ENCODE measurements at regions not wholly inside any gene's neighbourhood (a gene's known extent, or its start where the extent isn't known, plus 50 kb on each side); places are given as distances from the start of the nearest gene placed in this dataset.

DNA sequence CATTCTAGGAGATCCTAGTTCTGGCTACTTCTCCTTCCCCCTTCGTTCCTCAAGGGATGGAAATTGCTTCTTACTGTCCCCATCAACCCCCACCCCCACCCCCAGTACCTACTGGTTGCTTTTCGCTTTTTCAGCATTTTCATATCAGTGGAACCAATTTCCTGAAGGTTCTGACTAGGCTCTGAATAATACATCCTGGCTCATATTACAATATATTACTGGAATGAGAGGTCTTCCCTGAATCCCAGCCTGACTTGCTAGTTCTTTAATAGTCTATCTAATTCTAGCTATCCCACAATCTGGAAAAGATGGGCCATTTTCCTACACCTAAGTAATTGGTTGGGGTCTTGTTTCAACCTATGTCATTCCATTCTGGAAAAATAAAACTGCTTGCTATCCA lies 207.4 kb downstream of the COG6 start:
- Histone ChIP-seq H4K8ac (ENCODE audit: low read depth, low read length) (no peak overlapping the region), H3K27me3 (ENCODE audit: insufficient read depth, low read length) (no peaks in the 10 kb centered on the region), H2BK120ac (ENCODE audit: insufficient read depth, low read length, poor library complexity) (no peak overlapping the region), H2BK12ac (ENCODE audit: low read length) (no peak overlapping the region), H3K27ac (ENCODE audit: low read depth, low read length) (no peak overlapping the region), H3K9ac (ENCODE audit: low read length) (no peak overlapping the region), H3K4me2 (ENCODE audit: low read length) (no peak overlapping the region), H3K9me3 (ENCODE audit: insufficient read depth, low read depth, low read length) (no peaks in the 10 kb centered on the region), H3K23ac (ENCODE audit: low read length) (no peak overlapping the region), H3K4me3 (ENCODE audit: low read depth, low read length) (no peak overlapping the region), H2AK5ac (ENCODE audit: low read length) (no peak overlapping the region), H4K91ac (ENCODE audit: low read depth, low read length) (no peak overlapping the region), H3K36me3 (ENCODE audit: control insufficient read depth in 1 of 2, insufficient read depth in 2 of 2, low read length in 2 of 2) (no peaks in the 10 kb centered on the region), H4K12ac (ENCODE audit: low read depth, low read length) (no peak overlapping the region), H3K18ac (ENCODE audit: low read length) (no peak overlapping the region), H2AFZ (ENCODE audit: insufficient read depth, low read length, poor library complexity) (no peak overlapping the region), H3K4ac (ENCODE audit: low read depth, low read length) (no peak overlapping the region), H2BK5ac (ENCODE audit: low read depth, low read length, poor library complexity) (no peak overlapping the region), H3K79me1 (ENCODE audit: low read length) (no peaks in the 10 kb centered on the region), H3K4me1 (ENCODE audit: control insufficient read depth in 1 of 2, insufficient read depth in 2 of 2, low read length in 2 of 2) (no peaks in the 10 kb centered on the region), H3K79me2 (ENCODE audit: control insufficient read depth, insufficient read depth, low read length, poor library complexity) (no peaks in the 10 kb centered on the region), H3K14ac (ENCODE audit: low read length) (no peak overlapping the region)
- WGBS (ENCODE audit: extremely low coverage, insufficient coverage, insufficient read length): no CpG with 5 or more reads among the region's 2 CpGs
- DNase-seq: no peak

DNA sequence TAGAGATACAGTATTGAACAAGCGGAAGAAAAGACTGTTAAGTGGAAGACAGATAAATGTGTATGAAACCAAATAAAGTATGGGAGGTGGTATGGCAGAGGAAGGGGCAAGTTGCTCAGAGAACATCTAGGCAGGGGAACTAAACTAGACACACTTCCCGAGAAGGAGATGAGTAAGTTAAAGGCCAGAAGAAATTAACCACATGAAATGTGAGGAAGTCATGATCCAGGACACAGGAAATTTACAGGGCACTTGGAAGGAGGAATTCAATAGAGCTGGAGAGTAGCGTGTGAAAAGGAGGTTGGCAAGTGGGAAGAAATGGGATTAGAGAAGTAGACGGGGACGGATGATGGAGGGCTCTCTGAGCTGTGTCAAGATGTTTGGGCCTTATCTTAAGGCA lies 208.8 kb downstream of the COG6 start:
- H4K91ac ChIP-seq (ENCODE audit: low read depth, low read length): no peak overlapping the region
- no peak overlapping the region for H3K4ac ChIP-seq (ENCODE audit: low read depth, low read length)
- no peak for DNase-seq
- no peak overlapping the region for H2AK5ac ChIP-seq (ENCODE audit: low read length)
- no peak overlapping the region for H2BK12ac ChIP-seq (ENCODE audit: low read length)
- H2BK120ac ChIP-seq (ENCODE audit: insufficient read depth, low read length, poor library complexity): no peak overlapping the region
- no peaks in the 10 kb centered on the region for H3K36me3 ChIP-seq (ENCODE audit: control insufficient read depth in 1 of 2, insufficient read depth in 2 of 2, low read length in 2 of 2)
- H3K79me1 ChIP-seq (ENCODE audit: low read length): no peaks in the 10 kb centered on the region
- H3K4me1 ChIP-seq (ENCODE audit: control insufficient read depth in 1 of 2, insufficient read depth in 2 of 2, low read length in 2 of 2): no peaks in the 10 kb centered on the region
- H3K27me3 ChIP-seq (ENCODE audit: insufficient read depth, low read length): no peaks in the 10 kb centered on the region
- WGBS (ENCODE audit: extremely low coverage, insufficient coverage, insufficient read length): 100% methylated on average over 3 of the region's 5 CpGs
- H3K4me3 ChIP-seq (ENCODE audit: low read depth, low read length): no peak overlapping the region
- H3K18ac ChIP-seq (ENCODE audit: low read length): no peak overlapping the region
- H3K79me2 ChIP-seq (ENCODE audit: control insufficient read depth, insufficient read depth, low read length, poor library complexity): no peaks in the 10 kb centered on the region
- H3K27ac ChIP-seq (ENCODE audit: low read depth, low read length): no peak overlapping the region
- H2AFZ ChIP-seq (ENCODE audit: insufficient read depth, low read length, poor library complexity): no peak overlapping the region
- H3K4me2 ChIP-seq (ENCODE audit: low read length): no peak overlapping the region
- H4K8ac ChIP-seq (ENCODE audit: low read depth, low read length): no peak overlapping the region
- no peak overlapping the region for H3K23ac ChIP-seq (ENCODE audit: low read length)
- no peak overlapping the region for H4K12ac ChIP-seq (ENCODE audit: low read depth, low read length)
- H3K9ac ChIP-seq (ENCODE audit: low read length): no peak overlapping the region
- no peak overlapping the region for H2BK5ac ChIP-seq (ENCODE audit: low read depth, low read length, poor library complexity)
- no peak overlapping the region for H3K14ac ChIP-seq (ENCODE audit: low read length)
- no peaks in the 10 kb centered on the region for H3K9me3 ChIP-seq (ENCODE audit: insufficient read depth, low read depth, low read length)

DNA sequence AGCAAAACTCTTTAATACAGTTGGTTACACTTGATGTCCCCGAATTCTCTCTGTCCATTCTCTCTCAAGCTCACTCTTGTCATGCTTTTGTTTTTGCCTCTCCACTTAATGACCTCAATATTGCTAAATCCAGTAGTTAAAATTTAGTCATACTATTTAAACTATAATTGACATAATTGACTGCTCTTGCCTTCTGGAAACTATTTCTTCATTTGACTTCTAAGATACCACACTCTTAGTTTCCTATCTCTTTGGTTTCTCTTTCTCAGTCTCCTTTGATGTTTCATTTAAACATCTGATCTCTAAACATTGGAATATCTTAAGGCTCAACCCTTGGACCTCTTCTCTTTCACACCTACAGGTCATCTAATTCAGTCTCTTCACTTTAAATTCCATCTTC lies 211.3 kb downstream of the COG6 start:
- Histone ChIP-seq H3K27me3 (ENCODE audit: insufficient read depth, low read length) (no peaks in the 10 kb centered on the region), H2BK12ac (ENCODE audit: low read length) (no peak overlapping the region), H3K9ac (ENCODE audit: low read length) (no peak overlapping the region), H2BK5ac (ENCODE audit: low read depth, low read length, poor library complexity) (no peak overlapping the region), H4K8ac (ENCODE audit: low read depth, low read length) (no peak overlapping the region), H4K91ac (ENCODE audit: low read depth, low read length) (no peak overlapping the region), H3K27ac (ENCODE audit: low read depth, low read length) (no peak overlapping the region), H2AFZ (ENCODE audit: insufficient read depth, low read length, poor library complexity) (no peak overlapping the region), H3K79me1 (ENCODE audit: low read length) (no peaks in the 10 kb centered on the region), H3K4me1 (ENCODE audit: control insufficient read depth in 1 of 2, insufficient read depth in 2 of 2, low read length in 2 of 2) (no peaks in the 10 kb centered on the region), H3K9me3 (ENCODE audit: insufficient read depth, low read depth, low read length) (no peaks in the 10 kb centered on the region), H3K18ac (ENCODE audit: low read length) (no peak overlapping the region), H3K79me2 (ENCODE audit: control insufficient read depth, insufficient read depth, low read length, poor library complexity) (no peaks in the 10 kb centered on the region), H3K4ac (ENCODE audit: low read depth, low read length) (no peak overlapping the region), H3K4me2 (ENCODE audit: low read length) (no peak overlapping the region), H4K12ac (ENCODE audit: low read depth, low read length) (no peak overlapping the region), H3K4me3 (ENCODE audit: low read depth, low read length) (no peak overlapping the region), H3K14ac (ENCODE audit: low read length) (no peak overlapping the region), H2AK5ac (ENCODE audit: low read length) (no peak overlapping the region), H2BK120ac (ENCODE audit: insufficient read depth, low read length, poor library complexity) (no peak overlapping the region), H3K23ac (ENCODE audit: low read length) (no peak overlapping the region), H3K36me3 (ENCODE audit: control insufficient read depth in 1 of 2, insufficient read depth in 2 of 2, low read length in 2 of 2) (no peaks in the 10 kb centered on the region)
- no peak for DNase-seq
- no CpG with 5 or more reads among the region's 1 CpG for WGBS (ENCODE audit: extremely low coverage, insufficient coverage, insufficient read length)

DNA sequence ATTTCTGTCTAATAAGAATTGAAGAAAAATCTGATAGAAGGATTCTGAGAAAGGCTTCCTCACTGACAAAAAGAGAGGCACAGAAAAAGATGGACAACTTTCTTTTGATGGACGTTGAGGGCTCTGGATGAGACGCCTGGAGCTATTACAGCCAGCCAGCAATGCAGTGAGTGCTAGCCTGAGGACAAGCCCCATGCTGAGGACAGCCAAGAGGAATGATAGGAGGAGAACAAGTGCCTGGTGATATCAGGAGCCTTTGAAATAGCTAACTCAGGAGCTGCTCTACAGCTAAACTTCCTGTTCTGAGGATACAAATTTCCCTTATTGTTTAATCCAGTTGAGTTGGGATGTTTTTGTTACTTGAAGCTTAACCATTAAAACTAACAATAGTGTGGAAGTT lies 212.3 kb downstream of the COG6 start:
- H2AK5ac ChIP-seq (ENCODE audit: low read length): no peak overlapping the region
- DNase-seq: peak in 1 of 2 donors; percentile 11
- H4K91ac ChIP-seq (ENCODE audit: low read depth, low read length): no peak overlapping the region
- H2BK12ac ChIP-seq (ENCODE audit: low read length): no peak overlapping the region
- H3K27ac ChIP-seq (ENCODE audit: low read depth, low read length): no peak overlapping the region
- H3K27me3 ChIP-seq (ENCODE audit: insufficient read depth, low read length): no peaks in the 10 kb centered on the region
- H3K18ac ChIP-seq (ENCODE audit: low read length): no peak overlapping the region
- H3K4ac ChIP-seq (ENCODE audit: low read depth, low read length): no peak overlapping the region
- H3K79me2 ChIP-seq (ENCODE audit: control insufficient read depth, insufficient read depth, low read length, poor library complexity): no peaks in the 10 kb centered on the region
- H2BK5ac ChIP-seq (ENCODE audit: low read depth, low read length, poor library complexity): no peak overlapping the region
- H3K36me3 ChIP-seq (ENCODE audit: control insufficient read depth in 1 of 2, insufficient read depth in 2 of 2, low read length in 2 of 2): no peaks in the 10 kb centered on the region
- H3K14ac ChIP-seq (ENCODE audit: low read length): no peak overlapping the region
- no peak overlapping the region for H2AFZ ChIP-seq (ENCODE audit: insufficient read depth, low read length, poor library complexity)
- H2BK120ac ChIP-seq (ENCODE audit: insufficient read depth, low read length, poor library complexity): no peak overlapping the region
- H3K23ac ChIP-seq (ENCODE audit: low read length): no peak overlapping the region
- no peak overlapping the region for H3K9ac ChIP-seq (ENCODE audit: low read length)
- no peak overlapping the region for H4K12ac ChIP-seq (ENCODE audit: low read depth, low read length)
- H3K79me1 ChIP-seq (ENCODE audit: low read length): no peaks in the 10 kb centered on the region
- no CpG with 5 or more reads among the region's 2 CpGs for WGBS (ENCODE audit: extremely low coverage, insufficient coverage, insufficient read length)
- H3K4me2 ChIP-seq (ENCODE audit: low read length): no peak overlapping the region
- no peaks in the 10 kb centered on the region for H3K9me3 ChIP-seq (ENCODE audit: insufficient read depth, low read depth, low read length)
- H3K4me3 ChIP-seq (ENCODE audit: low read depth, low read length): no peak overlapping the region
- no peaks in the 10 kb centered on the region for H3K4me1 ChIP-seq (ENCODE audit: control insufficient read depth in 1 of 2, insufficient read depth in 2 of 2, low read length in 2 of 2)
- no peak overlapping the region for H4K8ac ChIP-seq (ENCODE audit: low read depth, low read length)

Measured in trophoblast cell (in vitro differentiated cells and primary cell).